GM18498 (cell line): ENCODE measurements at regions not wholly inside any gene's neighbourhood (a gene's known extent, or its start where the extent isn't known, plus 50 kb on each side); places are given as distances from the start of the nearest gene placed in this dataset.
"Not testable (repeated sequence)": the region's sequence is repeated elsewhere in the genome, so short reads cannot be mapped to it uniquely, and the experiment has no call there.

Source experiments
- ATAC-seq: cut with Tn5 transposase; IDR thresholded peaks from one replicate; pipeline ENCODE4 v1.9.1; 2021; ENCODE audit warnings: mild to moderate bottlenecking, moderate library complexity; ENCODE audit not compliant: unreplicated experiment

DNA sequence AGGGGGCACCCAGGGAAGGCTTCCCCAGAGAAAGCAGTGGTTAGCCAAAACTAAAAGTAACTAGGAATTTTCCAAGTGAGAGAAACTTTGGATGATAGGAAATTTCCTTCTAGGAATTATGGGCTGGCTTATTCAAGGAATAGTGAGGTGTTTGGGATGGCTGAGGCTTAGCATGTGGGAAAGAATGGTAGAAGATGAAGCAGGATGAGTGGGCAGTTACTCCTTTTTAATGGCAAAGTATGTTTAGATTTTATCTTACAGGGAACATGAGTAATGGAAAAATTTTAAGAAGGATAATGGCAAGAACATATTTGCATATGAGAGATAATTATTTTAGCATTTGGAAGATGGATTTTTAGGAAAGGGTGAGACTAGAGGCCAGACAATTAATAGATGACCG lies 197.6 kb downstream of the SLC38A4 start:
- ATAC-seq, result no peak

- no peak for ATAC-seq
Observed at GRCh38 chr12:46627686-46628085, 198.1 kb downstream of the SLC38A4 start.

DNA sequence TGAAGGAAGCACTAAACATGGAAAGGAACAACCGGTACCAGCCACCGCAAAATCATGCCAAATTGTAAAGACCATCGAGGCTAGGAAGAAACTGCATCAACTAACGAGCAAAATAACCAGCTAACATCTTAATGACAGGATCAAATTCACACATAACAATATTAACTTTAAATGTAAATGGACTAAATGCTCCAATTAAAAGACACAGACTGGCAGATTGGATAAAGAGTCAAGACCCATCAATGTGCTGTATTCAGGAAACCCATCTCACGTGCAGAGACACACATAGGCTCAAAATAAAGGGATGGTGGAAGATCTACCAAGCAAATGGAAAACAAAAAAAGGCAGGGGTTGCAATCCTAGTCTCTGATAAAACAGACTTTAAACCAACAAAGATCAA lies 206.3 kb downstream of the SLC38A4 start:
- not testable (repeated sequence) for ATAC-seq

GRCh38 chr12:46617737-46618136 lies 208.1 kb downstream of the SLC38A4 start:
- ATAC-seq, result not testable (repeated sequence)

DNA sequence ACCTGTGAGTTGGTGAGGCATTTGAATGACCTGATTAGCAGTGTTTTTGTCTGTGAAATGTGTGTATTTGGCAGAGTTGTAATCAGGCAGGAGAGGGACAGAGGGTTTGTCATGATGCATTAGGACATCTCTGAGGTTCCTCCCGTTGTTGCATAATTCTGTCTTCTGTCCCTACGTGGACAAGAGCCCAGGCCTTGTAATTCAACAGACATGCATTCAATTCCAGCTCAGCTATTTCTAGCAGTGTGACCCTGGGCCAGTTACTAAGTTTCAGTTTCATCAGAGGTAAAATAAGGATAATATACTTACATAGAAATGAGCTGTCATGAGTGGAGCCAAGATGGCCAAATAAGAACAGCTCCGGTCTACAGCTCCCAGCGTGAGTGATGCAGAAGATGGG lies 208.6 kb downstream of the SLC38A4 start:
- no peak for ATAC-seq

DNA sequence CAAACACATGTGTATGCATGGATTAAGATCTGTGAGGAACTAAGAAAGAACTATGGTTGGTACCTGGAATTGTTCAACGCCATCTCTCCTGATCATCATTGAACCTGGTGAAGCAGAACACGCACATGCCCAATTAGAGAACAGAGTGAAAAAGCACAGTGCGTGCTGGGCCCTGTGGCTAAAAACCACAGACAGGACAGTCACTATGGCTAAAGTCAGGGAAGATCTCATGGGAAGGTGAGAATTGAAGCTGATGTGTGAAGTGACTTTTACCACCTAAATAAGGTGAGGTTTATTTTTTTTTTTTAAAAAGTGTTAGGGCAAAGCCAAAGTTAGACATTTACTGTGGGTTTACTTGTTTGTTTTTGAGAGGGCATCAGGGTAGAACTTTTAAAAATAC lies 215.0 kb downstream of the SLC38A4 start:
- no peak for ATAC-seq

GRCh38 chr12:46609674-46610073 lies 216.1 kb downstream of the SLC38A4 start:
- ATAC-seq, result no peak

- ATAC-seq, result peak; percentile 68
Observed at GRCh38 chr12:46609273-46609623, 216.5 kb downstream of the SLC38A4 start.

DNA sequence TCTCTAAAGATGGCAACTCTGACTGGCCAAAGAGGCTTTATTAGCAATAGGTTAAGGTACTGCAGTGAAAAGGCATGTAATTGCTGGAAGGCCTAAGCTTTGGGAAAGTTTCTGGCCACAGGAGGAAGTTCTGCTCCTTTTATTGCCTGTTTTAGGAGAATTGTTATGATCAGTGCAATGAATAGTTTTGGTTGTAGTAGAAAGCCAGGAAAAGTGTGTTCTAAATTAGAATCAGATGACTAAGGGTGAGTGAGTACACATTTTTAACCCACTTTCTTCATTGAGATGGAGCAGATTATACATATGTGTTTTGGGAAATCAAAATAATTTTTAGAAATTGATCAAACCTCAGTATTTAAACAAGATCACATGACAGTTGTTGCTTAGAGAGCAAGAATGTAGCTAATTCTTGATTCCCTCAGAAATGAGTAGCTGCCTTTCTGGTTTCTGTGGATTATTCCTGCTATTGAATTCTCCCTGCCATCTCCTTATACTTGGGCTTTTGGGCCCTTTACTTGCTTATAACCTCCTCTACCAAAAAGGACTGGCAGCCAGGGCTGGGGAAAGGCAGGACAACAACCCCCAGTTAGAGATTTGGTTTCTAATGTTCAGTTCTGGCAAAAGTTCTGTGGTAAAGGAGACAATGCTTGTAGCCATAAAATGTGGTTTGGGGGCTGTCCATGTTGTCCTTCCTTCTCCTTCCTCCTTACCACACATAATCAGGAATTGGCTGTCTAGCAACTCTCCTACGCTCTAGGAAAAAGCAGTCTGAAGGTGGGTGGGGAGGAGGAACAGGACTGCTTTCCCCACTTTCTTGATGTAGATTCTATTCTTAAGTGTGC lies 217.1 kb downstream of the SLC38A4 start:
- ATAC-seq, result no peak

DNA sequence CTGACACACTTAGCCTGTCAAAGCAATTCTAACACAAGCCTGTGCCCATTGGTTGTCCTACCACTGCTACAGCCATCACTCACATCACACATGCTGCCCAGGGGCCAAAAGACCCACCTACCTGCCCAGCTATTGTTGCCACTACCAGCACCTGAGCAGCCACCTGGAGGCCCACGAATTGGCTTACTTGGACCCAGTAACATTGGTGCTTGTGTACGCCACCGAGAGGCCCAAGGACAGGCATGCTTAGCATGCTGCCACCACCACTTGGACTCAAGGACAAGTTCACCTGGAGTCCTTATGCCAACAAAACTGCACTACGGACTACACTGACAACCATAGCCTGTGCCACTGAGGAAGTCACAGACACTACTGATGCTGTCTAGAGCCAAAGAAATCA lies 221.1 kb downstream of the SLC38A4 start:
- no peak for ATAC-seq

- no peak for ATAC-seq
Observed at GRCh38 chr12:46603776-46604456, 221.9 kb downstream of the SLC38A4 start.

- ATAC-seq, result no peak
Observed at GRCh38 chr12:46602474-46602873, 223.3 kb downstream of the SLC38A4 start.

DNA sequence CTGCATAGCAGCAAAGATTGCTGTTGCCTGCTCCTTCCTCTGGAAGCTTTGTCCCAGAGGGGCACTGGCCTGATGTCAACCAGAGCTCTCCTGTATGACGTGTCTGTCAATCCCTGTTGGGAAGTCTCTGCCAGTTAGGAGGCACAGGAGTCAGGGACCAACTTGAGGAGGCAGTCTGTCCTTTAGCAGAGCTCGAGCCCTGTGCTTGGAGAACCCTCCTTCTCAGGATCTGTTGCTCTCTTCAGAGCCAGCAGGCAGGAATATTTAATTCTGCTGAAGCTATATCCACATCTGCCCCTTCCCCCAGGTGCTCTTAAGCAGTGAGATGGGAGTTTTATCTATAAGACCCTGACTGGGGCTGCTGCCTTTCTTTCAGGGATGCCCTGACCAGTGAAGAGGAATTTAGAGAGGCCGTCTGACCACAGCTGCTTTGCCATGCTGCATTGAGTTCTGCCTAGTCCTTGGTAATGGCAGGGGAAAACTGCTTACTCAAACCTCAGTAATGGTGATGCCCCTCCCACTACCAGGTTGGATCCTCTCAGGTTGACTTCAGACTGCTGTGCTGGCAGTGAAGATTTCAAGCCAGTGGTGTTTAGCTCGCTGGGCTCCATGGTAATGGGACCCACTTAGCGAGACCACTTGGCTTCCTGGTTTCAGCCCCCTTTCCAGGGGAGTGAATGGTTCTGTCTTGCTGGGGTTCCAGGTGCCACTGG lies 218.6 kb upstream of the SLC38A2 start:
- no peak for ATAC-seq

GRCh38 chr12:46585854-46586621 lies 213.5 kb upstream of the SLC38A2 start:
- no peak for ATAC-seq

DNA sequence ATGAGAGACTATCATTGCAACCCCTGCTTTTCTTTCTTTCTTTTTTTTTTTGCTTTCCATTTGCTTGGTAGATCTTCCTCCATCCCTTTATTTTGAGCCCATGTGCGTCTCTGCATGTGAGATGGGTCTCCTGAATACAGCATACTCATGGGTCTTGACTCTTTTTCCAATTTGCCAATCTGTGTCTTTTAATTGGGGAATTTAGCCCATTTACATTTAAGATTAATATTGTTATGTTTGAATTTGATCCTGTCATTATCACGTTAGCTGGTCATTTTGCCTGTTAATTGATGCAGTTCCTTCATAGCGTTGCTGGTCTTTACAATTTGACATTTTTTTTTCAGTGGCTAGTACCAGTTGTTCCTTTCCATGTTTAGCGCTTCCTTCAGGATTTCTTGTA lies 211.5 kb upstream of the SLC38A2 start:
- ATAC-seq, result not testable (repeated sequence)

DNA sequence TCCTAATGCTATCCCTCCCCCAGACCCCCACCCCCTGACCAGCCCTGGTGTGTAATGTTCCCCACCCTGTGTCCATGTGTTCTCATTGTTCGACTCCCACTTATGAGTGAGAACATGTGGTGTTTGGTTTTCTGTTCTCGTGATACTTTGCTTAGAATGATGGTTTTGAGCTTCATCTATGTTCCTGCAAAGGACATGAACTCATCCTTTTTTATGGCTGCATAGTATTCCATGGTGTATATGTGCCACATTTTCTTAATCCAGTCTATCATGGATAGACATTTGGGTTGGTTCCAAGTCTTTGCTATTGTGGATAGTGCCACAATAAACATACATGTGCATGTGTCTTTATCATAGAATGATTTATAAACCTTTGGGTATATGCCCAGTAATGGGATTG lies 209.4 kb upstream of the SLC38A2 start:
- ATAC-seq, result not testable (repeated sequence)

- no peak for ATAC-seq
Observed at GRCh38 chr12:46580445-46580844, 207.9 kb upstream of the SLC38A2 start.

GRCh38 chr12:46579474-46579873 lies 206.9 kb upstream of the SLC38A2 start:
- ATAC-seq, result no peak

GRCh38 chr12:46578190-46578982 lies 205.8 kb upstream of the SLC38A2 start:
- ATAC-seq, result no peak

DNA sequence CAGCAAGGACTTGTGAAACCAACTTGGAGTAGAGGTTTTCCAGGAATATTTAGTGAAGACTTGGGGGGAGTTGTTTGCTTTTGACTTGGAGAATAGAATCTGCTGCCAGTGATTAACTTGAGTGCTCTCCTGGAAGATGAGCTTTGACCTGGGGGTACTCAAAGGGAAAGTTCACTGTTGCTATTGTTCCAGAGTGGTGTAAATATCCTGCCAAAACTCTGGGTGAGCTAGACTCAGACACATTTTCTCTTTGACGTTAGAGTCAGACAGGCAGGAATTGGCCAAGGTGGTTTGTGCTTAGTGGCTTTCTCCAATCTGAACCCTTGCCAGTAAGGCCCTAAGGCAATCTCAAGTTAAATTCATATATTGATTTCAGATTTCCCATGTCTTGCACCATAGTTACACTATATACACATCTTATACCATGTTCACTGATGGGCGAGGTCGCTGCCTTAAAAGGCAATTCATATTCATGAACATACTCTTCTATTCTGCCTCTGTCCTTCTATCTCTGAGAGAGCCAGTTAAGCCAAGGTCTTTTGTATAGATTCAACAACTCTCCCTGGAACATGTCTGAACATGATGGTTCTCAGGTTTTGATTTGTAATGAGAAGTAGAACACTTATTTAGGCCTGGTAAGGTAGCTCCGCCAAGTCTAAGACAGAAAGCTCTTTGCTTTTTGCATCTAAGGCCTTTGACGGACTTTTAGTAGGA lies 204.6 kb upstream of the SLC38A2 start:
- no peak for ATAC-seq
